Left lung (tissue), 4 donors: ENCODE measurements at regions not wholly inside any gene's neighbourhood (a gene's known extent, or its start where the extent isn't known, plus 50 kb on each side); places are given as distances from the start of the nearest gene placed in this dataset.
A peak's percentile ranks its signal among the peaks of the same experiment; 100 is the strongest.
"Not testable (repeated sequence)": the region's sequence is repeated elsewhere in the genome, so short reads cannot be mapped to it uniquely, and the experiment has no call there.

Experiments
- ATAC-seq: fragments of 200-7000 bp; cut with Tn5 transposase; one replicate; pipeline ENCODE4 v1.9.1; 2020; ENCODE audit warnings: moderate library complexity
- DNase-seq, 4 donors: peaks; one replicate each; pipeline ENCODE4 v3.0.0-alpha.2; 2013 to 2020
- H3K27ac ChIP-seq, 2 donors: fragments of 200-600 bp; sonication (generic) in 1 of 2; one replicate each; pipeline versions ENCODE4 v1.5.0 to v1.8.0; 2020 to 2021
- H3K27me3 ChIP-seq, 2 donors: fragments of 200-600 bp; sonication (generic) in 1 of 2; one replicate each; pipeline versions ENCODE4 v1.5.0 to v1.8.0; 2020 to 2021
- H3K36me3 ChIP-seq, 2 donors: fragments of 200-600 bp; sonication (generic) in 1 of 2; one replicate each; pipeline versions ENCODE4 v1.5.0 to v1.8.0; 2020 to 2021
- H3K4me1 ChIP-seq, 2 donors: fragments of 200-600 bp; one replicate each; pipeline ENCODE4 v1.8.0; 2021
- H3K4me3 ChIP-seq, 2 donors: fragments of 200-600 bp; sonication (generic) in 1 of 2; one replicate each; pipeline versions ENCODE4 v1.5.0 to v1.8.0; 2020 to 2021; ENCODE audit warnings: mild to moderate bottlenecking in 1 of 2
- H3K9me3 ChIP-seq, 2 donors: fragments of 200-600 bp; sonication (generic) in 1 of 2; one replicate each; pipeline versions ENCODE4 v1.5.0 to v1.8.0; 2020 to 2021
- CTCF ChIP-seq, 2 donors: fragments of 200-600 bp; sonication (generic) in 1 of 2; IDR thresholded peaks; one replicate each; pipeline versions ENCODE4 v1.5.0 to v1.8.0; 2021; ENCODE audit warnings: antibody characterized with exemption in 2 of 2
- intact Hi-C, 2 donors: fragments of 100-400 bp; cut with DNase I; formaldehyde crosslinking; loops; one replicate each; pipeline versions ENCODE4 v1.11.2 to v1.14.2; 2022
- donor health status: DM: no; HTN: yes; CAD: no.
- donor health status: DM: no; HTN: no; CAD: no.

GRCh38 chr3:152213203-152213602 lies 55.5 kb upstream of the MBNL1 start:
- Histone ChIP-seq H3K4me1 (peaks cover 0 to 10% of the 10 kb centered on the region in 2 donors), H3K36me3 (no peaks in the 10 kb centered on the region), H3K27me3 (no peaks in the 10 kb centered on the region), H3K27ac (peak overlapping the region in 1 of 2 donors; percentile 38), H3K4me3 (no peak overlapping the region), H3K9me3 (no peaks in the 10 kb centered on the region)
- no peak for DNase-seq
- no peak for TF ChIP-seq CTCF (IDR thresholded peaks at IDR 0.05)
- intact Hi-C loops, result no loop called here
- peak; percentile 33 for ATAC-seq

GRCh38 chr3:152213938-152214337 lies 54.8 kb upstream of the MBNL1 start:
- no peak for TF ChIP-seq CTCF (IDR thresholded peaks at IDR 0.05)
- Histone ChIP-seq H3K27ac (no peak overlapping the region), H3K27me3 (no peaks in the 10 kb centered on the region), H3K9me3 (no peaks in the 10 kb centered on the region), H3K4me3 (no peak overlapping the region), H3K4me1 (peaks cover 0 to 14% of the 10 kb centered on the region in 2 donors), H3K36me3 (no peaks in the 10 kb centered on the region)
- intact Hi-C loops, result no loop called here
- DNase-seq (no peak), ATAC-seq (no peak)

- peaks cover 3 to 45% of the 10 kb centered on the region in 2 donors for H3K4me1 ChIP-seq
- H3K4me3 ChIP-seq, intact Hi-C loops, H3K9me3 ChIP-seq, ATAC-seq, H3K27ac ChIP-seq, H3K27me3 ChIP-seq, H3K36me3 ChIP-seq: not testable (repeated sequence)
- DNase-seq, result peak in 1 of 4 donors; percentile 61
These were observed 51.5 kb upstream of the MBNL1 start for GRCh38 chr3:152216960-152217865.

GRCh38 chr3:152218602-152219001 lies 50.1 kb upstream of the MBNL1 start:
- Histone ChIP-seq H3K4me3 (no peak overlapping the region), H3K9me3 (no peaks in the 10 kb centered on the region), H3K36me3 (no peaks in the 10 kb centered on the region), H3K27me3 (no peaks in the 10 kb centered on the region), H3K27ac (no peak overlapping the region), H3K4me1 (peaks cover 6 to 49% of the 10 kb centered on the region in 2 donors)
- DNase-seq, result no peak
- ATAC-seq, result no peak
- TF ChIP-seq CTCF (IDR thresholded peaks at IDR 0.05), result no peak
- intact Hi-C loops, result no loop called here
